ENCODE measurements at regions not wholly inside any gene's neighbourhood (a gene's known extent, or its start where the extent isn't known, plus 50 kb on each side); places are given as distances from the start of the nearest gene placed in this dataset.
"Not testable (repeated sequence)": the region's sequence is repeated elsewhere in the genome, so short reads cannot be mapped to it uniquely, and the experiment has no call there.

GRCh38 chr13:31385540-31385939 is 185.8 kb downstream of the B3GLCT start:
- no peak for DNase-seq

DNA sequence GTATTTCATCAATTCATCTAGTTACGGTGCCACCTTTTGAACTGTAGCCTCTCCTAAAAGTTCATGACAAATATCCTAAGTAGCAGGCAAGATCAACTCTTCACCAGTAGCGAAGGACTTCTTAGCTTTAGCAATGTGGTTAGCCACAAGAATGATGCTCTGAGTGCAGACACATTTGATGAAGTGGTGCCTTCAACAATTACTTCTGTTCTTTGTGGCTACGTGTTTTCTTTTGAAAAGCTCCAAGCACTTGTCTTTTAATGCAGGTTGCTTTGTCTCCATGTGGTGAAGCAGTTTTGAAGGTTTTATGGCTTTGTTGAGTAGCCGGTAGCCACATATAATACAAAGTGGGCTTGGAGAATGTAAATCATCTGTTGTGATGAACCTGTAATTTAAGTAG is 194.7 kb downstream of the B3GLCT start:
- no peak for DNase-seq

- no peak for DNase-seq
Observed at GRCh38 chr13:31395090-31395489, 195.3 kb downstream of the B3GLCT start.

DNA sequence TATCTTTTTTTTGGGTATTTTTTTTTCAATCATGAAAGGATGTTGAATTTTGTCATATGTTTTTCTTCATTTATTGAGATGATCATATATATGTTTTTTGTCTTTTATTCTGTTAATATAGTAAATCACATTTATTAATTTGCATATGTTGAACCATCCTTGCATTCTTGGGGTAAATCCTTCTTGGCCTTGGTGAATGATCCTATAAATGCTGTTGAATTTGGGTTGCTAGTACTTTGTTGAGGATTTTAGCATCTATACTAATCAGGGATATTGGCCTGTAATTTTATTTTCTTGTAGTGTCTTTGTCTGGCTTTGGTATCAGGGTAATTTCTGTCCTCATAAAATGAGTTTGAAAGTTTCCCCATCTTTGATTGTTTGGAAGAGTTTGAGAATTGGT is 199.9 kb downstream of the B3GLCT start:
- no peak for DNase-seq

DNA sequence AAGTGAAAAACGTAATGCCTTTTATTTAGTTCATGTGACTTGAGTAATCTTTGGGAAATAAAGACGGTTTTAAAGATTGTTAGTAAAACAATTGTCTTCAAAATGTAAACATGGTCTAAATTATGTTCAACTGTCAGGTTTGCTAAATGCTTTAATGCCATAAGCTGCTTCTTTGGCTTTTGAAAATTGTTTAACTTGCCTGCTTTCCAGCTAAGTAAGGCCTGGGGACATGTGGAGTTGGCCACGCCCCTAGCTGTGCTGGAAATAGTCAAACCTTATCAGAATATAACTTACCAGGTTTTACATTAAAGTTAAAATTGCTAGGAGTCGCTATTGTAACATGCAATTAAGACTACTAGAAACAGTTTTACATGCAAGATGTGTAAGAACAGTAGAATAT is 203.9 kb downstream of the B3GLCT start:
- DNase-seq, result not testable (repeated sequence)

- DNase-seq, result no peak
Observed at GRCh38 chr13:31408927-31409326, 209.2 kb downstream of the B3GLCT start.

DNA sequence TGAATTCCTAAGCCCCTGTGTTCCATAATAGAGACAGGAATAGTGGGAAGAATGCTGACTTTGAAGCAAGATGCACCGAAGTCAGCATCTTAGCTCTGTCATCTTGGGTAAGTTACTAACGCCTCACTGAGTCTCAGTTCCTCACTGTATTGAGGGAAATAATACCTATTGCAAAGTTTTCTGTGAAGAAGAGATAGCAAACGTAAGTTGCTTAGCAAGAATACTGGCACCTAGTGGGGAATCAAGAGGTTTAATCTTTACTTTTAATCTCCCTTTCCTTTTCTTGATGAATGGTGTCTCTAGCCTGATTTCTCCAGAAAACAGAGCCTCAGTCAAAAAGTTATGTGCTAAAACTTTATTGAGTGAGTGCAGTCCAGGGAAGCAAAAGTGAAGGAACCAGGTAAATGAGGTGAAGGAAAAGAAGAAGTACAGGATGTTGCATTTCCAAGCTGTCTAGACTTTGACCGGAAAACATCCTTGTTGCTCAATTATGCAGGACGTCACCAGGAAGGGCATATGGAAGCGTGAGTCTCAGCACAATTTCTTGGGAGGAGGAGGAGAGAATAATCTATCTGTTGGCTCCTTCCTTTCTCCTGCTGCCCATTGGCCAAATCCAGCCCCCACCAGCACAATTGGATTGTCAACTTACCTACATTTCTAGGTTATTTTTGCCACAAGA is 210.0 kb downstream of the B3GLCT start:
- no peak for DNase-seq

GRCh38 chr13:31413516-31413915 is 213.7 kb downstream of the B3GLCT start:
- no peak for DNase-seq

GRCh38 chr13:31416066-31416465 is 216.3 kb downstream of the B3GLCT start:
- no peak for DNase-seq

DNA sequence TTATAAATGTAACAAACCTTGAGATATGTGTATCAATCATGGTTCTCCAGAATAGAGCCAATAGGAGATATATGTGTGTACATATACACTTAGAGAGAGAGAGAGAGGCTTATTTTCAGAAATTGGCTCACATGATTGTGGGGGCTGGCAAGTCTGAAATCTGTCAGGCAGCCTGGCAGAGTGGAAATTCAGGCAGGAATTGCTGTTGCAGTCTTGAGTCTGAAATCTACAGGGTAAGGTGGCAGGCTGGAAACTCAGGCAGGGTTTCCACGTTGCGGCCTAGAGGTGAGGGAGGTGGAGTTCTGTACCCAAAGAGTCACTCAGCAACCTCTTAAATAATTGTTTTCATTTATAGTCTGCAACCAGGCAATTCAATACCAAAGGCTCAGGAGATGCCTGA is 218.4 kb downstream of the B3GLCT start:
- DNase-seq, result no peak

DNA sequence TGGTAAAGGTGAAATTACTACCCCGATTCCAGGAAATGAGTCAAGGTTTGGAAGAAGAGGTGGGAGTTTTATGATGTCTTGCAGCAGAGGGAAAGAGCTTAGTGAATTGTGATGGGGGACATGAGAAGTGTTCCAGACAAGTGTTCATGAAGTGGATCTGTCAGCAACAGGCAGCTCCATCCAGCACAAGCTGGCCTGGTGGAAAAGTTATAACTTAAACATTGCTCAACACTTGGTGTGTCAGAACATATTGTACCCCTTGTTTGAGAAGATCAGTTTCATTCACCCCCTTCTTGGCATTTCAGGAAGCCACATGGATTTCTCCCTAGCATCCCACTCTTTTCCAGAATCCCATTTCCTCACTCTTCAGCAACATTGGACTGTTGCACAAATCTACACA is 222.0 kb downstream of the B3GLCT start:
- no peak for DNase-seq

GRCh38 chr13:31424130-31424729 is 224.5 kb downstream of the B3GLCT start:
- DNase-seq, result peak; percentile 83

DNA sequence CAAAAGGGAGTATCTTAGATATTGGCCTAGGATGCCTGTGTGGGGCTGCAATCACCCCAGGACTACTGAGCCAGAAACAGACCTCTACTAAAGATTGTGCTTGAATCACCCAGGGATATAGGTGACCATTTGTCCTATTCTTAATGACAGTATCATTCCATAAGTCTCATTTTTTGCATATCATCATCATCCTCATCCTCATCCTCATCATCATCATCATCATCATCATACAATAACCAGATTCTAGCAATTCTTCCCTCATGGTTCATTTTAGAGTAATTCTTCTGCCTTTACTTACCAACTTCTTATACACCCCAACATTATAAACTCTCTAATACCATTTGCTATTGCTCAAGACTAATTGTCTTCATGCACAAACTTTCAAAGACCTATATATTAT is 226.6 kb downstream of the B3GLCT start:
- no peak for DNase-seq

GRCh38 chr13:31427151-31428100 is 227.7 kb downstream of the B3GLCT start:
- DNase-seq, result no peak

GRCh38 chr13:31431722-31432137 is 232.0 kb downstream of the B3GLCT start:
- DNase-seq, result peak; percentile 61

GRCh38 chr13:31433207-31433606 is 233.4 kb downstream of the B3GLCT start:
- DNase-seq, result peak; percentile 27

DNA sequence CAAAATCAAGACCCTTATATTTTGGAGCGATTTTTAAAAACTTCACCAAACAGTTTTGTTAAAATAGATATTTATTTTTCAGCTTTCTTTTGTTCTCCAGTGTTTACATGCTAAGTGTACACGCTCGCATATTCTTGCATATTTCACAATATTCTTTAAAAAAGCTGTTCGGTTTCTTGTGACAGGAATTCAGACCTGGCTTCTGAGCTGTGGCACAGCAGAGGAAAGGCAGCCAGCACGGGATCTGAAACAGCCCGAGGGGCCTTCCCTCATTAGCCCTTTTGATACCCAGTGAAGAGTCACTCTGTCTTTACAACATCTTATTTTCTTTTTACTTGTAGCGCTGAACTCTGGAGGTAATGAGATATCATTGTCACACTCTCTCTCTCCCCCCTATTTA is 234.0 kb downstream of the B3GLCT start:
- no peak for DNase-seq

- DNase-seq, result no peak
Observed at GRCh38 chr13:31434613-31435012, 234.8 kb downstream of the B3GLCT start.

GRCh38 chr13:31435536-31435935 is 235.8 kb downstream of the B3GLCT start:
- no peak for DNase-seq

DNA sequence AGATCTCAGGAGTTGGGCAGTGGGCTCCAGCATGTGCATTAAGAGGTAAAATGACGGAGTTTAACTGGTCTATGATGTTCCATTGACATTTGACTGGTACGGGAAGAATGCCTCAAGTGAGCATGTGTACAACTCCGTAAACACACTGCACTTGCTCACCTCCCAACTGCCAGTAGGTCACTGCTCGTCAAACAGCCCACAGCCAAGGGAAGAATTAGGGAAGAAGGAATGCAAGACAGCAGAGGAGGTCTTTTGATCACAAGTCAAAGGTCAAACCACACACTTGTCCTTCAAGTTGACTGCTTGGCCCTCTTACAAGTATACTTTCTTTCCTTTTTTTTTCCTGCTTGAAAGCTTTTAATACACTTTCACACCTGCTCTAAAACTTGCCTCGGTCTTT is 236.7 kb downstream of the B3GLCT start:
- no peak for DNase-seq

DNA sequence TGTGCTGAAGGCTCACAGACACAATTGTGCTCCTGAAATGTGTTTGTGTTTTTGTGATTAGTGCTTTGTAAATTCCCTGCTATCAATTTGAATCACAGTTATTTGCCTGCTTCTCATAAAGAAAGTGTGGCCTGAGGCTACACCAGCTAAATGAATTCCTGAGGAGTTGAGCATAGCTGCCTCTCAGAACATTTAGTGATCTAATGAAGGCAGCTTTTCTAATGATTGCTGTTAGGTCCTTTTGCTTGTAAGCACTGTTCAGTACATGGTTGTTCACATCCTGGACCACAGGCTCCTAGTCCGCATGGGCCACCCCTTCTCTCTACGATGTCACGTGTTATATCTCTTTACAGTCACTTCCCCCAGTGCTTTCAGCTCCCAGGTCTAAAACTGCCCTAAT is 238.2 kb downstream of the B3GLCT start:
- DNase-seq, result no peak

DNA sequence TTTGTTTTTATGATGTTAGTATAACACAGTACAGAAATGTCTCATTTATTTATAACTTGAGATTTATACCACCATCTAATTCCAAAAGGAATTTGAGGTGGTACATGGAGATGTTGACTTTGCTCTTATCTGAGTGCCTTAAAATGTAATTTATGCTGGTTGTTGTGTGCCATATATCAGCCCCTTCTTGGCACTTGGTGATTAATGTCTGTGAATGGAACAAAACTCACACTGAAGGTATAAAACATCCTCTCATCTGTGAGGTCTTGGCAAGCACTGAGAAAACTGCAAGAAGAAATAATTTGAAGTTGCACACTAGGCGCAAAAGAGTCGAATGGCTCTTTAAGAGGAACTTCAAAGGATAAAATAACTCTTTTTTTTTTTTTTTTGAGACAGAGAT is 240.4 kb downstream of the B3GLCT start:
- no peak for DNase-seq

- DNase-seq, result peak; percentile 85
Observed at GRCh38 chr13:31441800-31442510, 242.2 kb downstream of the B3GLCT start.

Measured in right hindlimb (tissue), 1 donor.